GM12874 (cell line): ENCODE measurements at regions not wholly inside any gene's neighbourhood (a gene's known extent, or its start where the extent isn't known, plus 50 kb on each side); places are given as distances from the start of the nearest gene placed in this dataset.

ENCODE experiments used
- TF ChIP-seq, protein P1 (sequence below): IDR thresholded peaks from 2 replicates; pipeline ENCODE4 v1.5.1; 2011; ENCODE audit warnings: low read depth, mild to moderate bottlenecking, control low read depth, low read length, moderate library complexity; ENCODE audit not compliant: insufficient read depth

DNA sequence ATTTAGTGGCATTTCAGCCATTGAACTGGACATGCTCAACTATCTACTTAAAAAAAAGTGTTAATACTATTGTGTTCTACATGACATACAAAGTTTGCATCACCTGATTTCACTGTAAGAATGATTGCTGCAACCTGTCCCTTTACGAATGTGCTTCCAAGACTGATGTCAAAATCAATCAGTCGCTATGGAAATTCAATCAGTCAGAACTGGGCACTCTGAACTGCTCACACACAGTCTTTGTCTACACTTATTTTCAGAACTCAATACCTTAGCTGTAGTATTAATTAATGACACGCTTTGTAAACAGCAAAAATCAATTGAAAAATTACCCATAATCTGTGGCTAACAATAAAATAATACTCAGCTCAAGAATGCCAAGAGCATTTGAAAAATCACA, 70.3 kb upstream of the KLHL29 start:
- TF ChIP-seq, protein P1, sequence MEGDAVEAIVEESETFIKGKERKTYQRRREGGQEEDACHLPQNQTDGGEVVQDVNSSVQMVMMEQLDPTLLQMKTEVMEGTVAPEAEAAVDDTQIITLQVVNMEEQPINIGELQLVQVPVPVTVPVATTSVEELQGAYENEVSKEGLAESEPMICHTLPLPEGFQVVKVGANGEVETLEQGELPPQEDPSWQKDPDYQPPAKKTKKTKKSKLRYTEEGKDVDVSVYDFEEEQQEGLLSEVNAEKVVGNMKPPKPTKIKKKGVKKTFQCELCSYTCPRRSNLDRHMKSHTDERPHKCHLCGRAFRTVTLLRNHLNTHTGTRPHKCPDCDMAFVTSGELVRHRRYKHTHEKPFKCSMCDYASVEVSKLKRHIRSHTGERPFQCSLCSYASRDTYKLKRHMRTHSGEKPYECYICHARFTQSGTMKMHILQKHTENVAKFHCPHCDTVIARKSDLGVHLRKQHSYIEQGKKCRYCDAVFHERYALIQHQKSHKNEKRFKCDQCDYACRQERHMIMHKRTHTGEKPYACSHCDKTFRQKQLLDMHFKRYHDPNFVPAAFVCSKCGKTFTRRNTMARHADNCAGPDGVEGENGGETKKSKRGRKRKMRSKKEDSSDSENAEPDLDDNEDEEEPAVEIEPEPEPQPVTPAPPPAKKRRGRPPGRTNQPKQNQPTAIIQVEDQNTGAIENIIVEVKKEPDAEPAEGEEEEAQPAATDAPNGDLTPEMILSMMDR: no peak

DNA sequence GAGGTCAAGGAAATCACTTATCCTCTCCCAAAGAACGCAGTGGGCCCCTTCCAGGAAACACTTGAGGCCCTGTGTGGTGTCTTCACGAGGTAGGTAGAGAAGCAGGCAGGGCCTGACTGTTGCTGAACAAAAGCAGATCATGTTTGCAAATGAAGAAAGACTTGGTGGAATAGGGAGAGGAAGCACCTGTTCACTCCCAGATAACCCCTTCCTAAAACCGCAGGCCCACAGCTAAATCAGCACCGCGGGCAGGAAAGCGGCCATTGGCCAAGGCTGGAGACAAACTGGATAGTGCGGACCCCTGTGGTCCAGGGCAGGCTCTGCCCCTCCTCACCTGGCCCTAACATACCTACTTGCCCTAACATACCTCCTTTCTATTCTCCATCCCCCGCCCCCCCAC, 64.9 kb upstream of the KLHL29 start:
- TF ChIP-seq, protein P1: no peak

DNA sequence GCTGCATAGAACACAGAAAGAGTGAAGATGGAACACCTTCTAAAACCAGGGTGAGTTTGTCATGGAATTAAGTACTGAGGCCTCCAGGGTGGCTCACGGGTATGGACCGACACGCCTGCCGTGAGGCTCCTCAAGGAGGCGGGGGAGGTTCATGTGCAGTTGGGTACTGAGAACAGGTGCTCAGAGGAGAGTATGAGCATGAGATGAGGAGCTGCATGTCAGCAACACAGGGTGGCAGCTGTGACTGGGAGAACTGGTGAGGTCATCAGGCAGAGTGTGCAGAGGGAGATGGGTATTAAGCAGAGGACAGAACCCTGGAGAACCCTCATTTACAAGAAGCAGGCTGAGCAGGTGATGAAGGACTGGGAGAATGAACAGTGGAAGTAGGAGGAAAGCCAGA, 63.2 kb upstream of the KLHL29 start:
- TF ChIP-seq, protein P1: no peak

DNA sequence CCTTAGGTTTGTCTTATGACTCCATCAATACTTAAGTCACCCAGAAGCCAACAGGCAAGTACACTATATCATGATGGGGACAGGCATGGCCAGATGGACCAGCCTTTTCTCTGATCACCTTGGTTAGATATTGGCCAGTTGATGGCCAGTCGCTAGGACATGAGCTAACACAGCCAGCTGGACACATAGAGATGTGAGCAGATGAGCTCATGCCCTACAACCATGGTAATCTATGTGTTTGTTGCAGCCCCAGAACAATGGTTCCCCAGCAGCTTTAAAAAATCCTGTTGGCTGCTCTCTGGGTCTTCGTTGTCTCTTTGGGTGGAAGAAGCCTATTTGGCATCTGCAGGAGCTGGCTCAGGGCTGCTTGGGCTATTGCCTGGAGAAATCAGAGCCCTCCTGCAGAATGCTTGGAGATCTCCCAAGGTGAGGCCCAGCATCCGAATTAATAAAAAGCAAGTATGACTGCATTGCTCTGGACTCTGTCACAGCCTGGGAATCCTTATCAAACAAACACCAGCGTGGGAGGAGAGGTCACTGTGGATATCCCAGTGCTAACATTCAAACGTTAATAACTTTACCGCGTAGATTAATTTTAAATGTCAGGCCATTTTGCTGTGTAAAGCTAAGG, 62.3 kb upstream of the KLHL29 start:
- TF ChIP-seq, protein P1: no peak

DNA sequence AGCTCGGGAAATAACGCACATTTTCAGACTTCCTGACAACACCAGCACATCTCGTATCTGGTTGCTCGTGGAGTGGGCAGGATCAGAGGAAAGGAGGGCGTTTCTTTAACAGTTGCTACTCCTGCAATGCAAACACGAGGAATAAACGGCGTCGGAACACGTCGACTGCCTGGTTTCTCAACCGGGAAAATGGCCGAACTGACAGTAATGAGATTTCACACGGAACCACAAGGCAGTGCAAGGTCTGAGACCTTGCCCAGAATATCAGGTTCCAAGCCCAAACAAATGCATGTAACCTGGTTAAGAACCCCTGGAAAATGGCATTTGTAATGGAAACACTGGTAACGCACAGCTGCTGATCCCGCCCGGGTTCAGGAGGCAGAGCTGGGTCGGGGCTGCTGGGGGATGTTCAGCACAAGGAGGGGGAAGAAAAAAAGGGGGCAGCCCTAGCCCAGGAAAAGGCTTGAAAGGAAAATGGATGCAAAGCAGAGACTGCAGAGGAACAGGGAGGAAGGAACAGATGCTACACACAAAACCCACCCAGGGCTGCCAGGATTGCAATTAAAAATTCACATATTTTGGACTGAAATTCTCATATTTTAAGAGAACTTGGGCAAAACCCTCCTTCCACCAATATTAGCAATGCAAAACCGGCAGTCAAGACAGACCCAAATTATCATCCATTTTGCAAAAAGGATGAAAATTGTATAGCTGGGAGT, 61.6 kb upstream of the KLHL29 start:
- TF ChIP-seq, protein P1: no peak

DNA sequence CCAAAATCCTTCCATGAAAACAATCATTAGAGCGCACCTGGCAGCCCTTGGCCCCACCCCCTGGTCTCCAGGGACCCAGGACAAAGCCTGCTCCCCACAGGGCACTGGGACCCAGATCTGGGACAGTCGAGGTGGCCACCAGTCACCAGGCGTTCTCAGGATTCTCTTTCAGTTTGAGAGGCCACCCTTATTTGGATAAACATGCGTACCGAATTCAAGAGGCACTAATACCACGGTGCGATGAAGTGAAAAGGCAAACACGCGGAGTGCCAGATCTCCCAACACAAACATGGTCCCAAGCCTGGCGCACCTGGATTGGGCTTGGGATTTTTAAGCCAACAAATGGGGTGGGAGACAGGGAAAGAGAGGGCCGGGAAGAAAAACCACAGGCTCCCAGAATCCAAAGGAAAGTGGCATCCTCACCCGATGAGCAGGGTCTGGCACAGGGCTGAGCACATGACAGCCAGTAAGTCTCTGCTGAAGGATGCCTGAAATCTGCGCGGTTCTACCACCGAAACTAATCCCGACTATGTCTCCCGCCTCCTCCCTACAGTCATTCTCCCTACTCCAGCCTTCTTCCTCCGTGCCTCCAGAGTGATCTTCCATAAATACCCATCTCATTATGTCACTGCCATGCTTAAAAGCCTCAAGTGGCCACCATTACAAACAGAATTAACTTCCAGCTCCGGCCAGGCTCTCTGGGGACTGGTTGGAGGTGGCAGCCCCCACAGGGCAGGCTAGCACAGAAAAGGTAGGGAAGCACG, 60.9 kb upstream of the KLHL29 start:
- TF ChIP-seq, protein P1: no peak

DNA sequence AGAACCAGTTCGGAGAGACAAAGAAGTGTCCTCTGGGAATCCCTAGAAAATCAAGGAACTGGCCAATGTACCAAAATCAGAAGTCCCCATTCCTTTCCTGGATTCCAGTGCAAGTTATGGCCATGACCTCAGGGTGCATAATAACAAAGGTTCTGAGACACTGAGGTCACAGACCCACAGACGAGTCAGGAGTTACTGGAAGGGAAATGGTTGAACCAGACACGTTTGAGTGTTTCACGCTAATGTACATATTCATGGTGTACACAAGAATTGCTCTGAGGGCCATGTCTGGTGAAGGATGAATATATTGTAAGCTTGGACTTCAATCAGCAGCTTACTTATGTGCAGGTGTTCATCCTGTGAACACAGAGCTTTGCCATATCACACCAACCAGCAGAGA, 58.6 kb upstream of the KLHL29 start:
- TF ChIP-seq, protein P1: no peak
